SKM-1 treated with dmso at 0.1 percent for 144 hours (cell line): ENCODE measurements at regions not wholly inside any gene's neighbourhood (a gene's known extent, or its start where the extent isn't known, plus 50 kb on each side); places are given as distances from the start of the nearest gene placed in this dataset.
"Not testable (repeated sequence)": the region's sequence is repeated elsewhere in the genome, so short reads cannot be mapped to it uniquely, and the experiment has no call there.

ENCODE experiments used
- DNase-seq: peaks from one replicate; lab custom pipeline; 2025; ENCODE audit not compliant: unreplicated experiment; lab: John Stamatoyannopoulos, UW

DNA sequence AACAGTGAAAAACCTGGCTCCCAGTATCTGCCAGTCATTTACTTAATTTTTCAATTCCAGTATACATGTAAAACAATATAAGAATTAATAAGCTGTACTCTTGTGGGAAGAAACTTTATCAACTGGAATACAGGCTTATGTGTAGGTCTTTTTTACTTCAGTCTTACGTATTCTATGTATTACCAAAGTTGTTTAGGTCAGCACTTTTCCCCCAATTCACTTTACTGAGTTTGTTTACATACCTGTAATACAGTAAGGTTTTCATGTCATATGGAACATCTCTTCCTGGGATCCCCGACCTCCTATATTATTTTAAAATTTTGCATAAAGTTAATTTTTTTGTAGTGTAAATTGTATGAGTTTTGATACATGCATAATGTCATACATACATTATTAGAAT lies 181.8 kb upstream of the OLFM3 start:
- no peak for DNase-seq

DNA sequence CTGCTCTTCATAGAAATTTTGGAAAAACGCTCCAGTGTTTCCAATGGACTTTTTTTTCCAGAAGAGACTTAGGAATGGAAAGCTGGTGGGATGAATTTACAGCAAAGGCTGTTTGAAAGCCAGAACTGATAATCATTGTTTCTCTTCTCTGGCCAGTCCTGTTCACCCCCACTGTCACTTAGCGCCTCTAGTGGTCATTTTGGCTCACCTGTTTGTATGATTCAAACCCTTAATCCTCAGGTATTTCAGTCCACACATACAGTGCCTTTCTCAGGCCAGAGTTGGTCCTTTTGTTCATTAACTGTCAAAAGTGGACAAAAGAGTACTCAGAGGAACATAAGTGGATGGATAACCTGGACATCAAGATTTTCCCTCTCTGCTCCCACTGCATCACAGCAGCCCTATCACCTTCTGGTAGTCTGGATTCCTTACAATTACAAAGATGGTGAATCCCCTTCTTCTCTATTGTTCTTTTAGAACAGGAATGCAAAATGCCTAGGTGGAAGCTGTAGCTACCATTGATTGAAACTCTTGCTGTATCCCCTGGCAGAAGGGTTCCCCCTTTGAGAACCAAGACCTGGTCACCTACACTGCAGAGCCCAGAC lies 177.6 kb upstream of the OLFM3 start:
- DNase-seq, result no peak

DNA sequence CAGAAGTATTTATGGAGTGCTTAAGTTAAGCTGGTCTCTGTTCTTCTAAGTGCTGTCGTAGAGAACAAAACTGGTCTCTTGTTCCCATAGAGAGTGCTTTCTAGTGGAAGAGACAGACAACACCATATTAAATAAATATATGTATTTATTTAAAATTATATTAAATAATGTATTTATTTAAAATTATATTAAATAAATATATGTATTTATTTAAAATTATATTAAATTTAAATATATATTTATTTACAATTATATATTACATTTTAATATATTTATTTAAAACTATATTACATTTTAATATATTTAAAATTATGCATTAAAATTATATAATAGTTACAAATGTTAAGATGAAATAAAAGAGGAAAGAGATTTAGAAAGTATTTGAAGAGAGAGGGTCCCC lies 175.5 kb upstream of the OLFM3 start:
- no peak for DNase-seq

DNA sequence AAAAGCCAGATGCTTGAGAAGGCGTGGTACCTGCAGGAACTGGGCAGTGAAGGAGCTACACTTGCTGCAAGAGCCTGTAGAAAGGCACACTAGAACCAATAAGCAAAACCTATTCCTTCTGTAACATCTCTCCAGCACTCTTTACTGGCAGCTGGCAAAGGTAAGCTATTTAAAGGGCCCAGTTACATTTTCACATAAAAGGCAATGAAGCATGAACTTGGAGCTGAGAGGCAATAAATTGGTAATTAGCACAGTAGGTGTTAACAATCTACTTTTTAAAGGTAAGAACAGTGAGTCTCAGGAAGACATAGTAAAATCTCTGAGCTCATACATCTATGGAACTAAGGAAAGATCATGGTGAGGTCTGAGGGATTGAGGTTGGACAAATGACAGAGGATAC lies 167.1 kb upstream of the OLFM3 start:
- no peak for DNase-seq

DNA sequence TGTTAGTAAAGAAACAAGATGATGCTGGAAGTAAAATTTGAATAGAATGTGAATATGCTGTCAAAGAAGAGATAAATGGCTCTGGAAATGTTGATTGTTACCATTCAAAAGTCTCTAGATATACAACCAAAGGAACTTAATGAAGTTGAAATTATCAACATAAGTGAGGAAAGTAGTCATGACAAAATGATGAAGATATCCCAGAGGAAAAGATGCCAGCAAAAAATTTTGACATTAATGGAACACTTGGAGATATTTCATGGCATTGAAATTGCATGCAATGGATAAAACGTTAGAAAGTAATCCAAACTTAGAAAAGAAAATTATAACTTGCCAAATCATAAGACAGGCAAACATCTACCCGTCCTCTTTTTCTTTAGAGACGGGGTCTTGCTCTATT lies 154.5 kb upstream of the OLFM3 start:
- DNase-seq, result no peak

DNA sequence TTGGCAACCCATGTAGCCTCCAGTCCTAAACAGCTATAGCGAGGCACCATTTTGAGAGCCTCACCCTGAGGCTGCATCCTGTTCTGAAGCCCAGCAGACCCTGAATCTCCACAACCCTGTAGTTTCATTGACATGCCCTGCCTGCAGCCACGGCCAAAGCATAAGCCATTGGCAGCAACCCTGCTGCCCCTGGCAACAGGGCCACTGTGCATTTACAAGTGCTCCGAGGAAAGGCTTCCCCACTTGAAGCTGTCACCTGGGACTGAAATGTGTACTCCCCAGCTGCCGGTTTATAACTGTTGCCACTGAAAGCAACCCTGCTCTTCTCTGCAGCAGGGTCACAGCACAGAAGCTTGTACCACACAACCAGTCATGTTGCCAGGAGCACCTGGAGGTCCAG lies 124.2 kb upstream of the OLFM3 start:
- DNase-seq, result no peak

DNA sequence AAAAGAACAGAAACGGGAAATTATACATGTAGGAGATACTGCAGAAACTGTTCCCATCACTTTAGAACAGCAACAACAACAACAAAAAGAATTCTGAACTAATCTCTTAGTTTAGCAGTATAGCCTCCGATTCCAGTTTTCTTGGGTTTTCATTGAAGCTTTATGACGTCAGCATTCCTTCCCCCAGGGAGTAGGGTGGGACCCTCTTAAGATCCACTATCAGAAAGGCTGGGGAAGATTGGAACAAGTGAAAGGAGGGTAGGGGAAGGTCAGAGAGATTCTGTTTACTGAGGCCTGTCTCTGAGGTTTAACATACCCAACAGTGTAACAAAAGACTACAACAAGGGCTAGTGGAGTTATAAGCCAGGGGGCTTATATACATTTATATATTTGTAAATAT lies 121.4 kb upstream of the OLFM3 start:
- DNase-seq, result no peak

DNA sequence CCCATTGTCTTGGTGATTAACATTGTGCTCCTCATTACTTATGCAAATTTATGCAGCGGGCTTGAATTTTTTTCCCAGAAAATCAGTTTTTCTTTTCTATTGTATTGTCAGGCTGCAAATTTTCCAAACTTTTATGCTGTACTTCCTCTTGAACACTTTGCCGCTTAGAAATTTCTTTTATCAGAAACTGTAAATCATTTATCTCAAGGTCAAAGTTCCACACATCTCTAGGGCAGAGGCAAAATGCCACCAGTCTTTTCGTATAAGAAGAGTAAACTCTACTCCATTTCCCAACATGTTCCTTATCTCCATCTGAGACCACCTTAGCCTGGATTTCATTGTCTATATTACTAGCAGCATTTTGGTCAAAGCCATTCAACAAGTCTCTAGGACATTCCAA lies 113.9 kb upstream of the OLFM3 start:
- DNase-seq, result no peak

DNA sequence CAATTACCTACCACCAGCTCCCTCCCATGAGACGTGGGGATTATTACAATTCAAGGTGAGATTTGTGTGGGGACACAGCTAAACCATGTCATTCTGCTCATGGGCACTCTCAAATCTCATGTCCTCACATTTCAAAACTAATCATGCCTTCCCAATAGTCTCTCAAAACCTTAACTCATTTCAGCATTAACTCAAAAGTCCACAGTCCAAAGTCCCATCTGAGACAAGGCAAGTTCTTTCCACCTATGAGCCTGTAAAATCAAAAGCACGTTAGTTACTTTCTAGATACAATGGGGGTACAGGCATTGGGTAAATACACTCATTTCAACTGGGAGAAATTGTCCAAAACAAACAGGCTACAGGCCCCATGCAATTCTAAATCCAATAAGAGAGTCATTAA lies 112.8 kb upstream of the OLFM3 start:
- DNase-seq, result not testable (repeated sequence)

DNA sequence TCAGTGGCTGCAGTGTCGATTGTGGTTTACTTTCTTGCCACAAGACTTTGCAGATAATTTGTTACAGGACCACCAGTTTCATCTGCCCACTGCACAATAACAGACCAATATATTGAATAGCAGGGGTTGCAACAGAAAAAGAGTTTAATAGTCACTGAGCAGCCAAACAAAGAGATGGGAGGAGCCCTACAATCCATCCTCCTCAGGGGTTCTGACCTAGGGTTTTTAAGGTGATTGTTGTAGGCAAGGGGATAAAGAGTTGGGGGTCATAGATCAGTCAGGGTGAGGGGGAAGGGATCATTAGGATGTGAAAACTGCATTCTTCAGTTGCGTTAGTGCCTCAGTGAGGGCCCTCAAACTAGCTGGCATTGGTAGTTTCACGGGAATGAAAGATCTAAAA lies 110.7 kb upstream of the OLFM3 start:
- no peak for DNase-seq

DNA sequence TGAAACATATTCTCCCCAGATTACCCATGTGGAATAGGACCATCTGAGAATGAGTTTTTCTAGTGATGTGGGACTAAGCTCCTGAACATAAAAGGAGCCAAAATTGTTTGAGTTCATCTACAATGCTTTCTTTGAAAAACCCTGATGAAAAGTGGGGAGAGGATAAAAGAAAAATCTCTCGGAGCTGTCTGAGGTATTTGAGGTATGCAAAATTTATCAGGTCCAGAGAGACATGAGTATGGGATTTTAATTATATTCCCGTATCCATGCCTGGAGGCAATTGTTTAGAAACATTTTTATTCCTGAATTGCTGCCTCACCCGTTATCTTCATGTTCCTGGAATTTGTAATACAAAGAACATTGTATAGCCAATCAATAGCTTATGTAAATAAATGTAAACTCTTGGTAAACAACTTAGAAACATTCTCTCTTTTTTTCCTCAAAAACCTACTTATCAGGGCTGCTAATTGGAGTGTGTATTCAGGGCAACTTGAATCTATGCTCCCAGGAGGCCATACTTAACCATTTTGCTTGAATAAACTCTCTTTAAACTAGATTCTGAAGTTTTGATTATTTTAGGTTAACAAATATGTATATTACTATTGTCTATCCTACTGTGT lies 109.3 kb upstream of the OLFM3 start:
- no peak for DNase-seq

DNA sequence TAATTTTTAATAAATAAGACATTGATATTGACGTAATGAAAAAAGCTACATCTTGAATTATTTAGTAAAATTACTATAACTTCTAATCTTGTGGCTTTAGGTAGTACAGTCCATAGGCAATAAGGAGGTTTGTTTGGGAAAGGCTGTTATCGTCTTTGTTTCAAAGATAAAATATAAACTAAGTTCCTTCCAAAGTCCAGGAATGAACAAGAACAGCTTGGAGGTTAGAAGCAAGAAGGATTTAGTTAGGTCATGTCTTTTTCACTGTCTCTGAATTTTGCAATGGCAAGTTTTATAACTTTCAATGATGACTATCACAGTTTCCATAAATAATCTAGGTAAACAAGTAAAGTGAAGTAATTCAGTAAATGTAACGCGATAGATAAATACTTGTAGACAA lies 106.9 kb upstream of the OLFM3 start:
- no peak for DNase-seq

DNA sequence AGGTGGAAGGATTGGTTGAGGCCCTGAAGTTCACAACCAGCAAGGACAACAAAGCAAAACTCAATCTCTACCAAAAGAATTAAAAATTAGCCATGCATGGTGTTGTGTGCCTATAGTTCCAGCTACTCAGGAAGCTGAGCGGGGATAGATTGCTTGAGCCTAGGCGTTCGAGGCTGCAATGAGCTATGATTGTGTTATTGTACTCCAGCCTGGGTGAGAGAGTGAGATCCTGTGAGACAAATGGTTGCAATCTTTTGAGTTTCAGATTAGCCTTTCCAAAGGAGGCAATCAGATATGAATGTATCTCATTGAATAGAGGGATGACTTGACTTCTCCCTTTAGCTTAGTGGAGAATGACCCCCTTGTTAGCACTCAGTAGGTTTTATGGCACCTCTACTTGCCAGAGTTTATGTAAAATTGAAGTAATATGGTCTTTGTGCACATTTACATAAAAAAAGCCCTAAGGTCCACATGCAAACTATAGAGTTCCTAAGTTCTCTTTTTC lies 105.6 kb upstream of the OLFM3 start:
- DNase-seq, result no peak

DNA sequence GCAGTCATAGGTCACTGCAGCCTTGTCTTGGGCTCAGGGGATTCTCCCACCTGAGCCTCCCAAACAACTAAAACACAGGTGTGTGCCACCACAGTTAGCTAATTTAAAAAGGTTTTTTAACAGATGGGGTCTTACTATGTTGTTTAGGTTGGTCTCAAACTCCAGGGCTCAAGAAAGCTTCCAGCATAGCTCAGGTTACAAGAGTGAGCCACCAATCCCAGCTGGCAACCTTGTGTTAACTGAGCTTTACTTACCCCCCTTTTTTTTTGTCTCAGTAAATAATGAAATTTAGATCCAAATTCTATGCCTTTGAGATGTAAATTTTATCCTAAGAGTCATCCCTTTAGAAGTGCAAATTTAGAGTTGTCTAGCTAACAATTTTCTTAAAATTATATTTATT lies 103.9 kb upstream of the OLFM3 start:
- DNase-seq, result no peak

DNA sequence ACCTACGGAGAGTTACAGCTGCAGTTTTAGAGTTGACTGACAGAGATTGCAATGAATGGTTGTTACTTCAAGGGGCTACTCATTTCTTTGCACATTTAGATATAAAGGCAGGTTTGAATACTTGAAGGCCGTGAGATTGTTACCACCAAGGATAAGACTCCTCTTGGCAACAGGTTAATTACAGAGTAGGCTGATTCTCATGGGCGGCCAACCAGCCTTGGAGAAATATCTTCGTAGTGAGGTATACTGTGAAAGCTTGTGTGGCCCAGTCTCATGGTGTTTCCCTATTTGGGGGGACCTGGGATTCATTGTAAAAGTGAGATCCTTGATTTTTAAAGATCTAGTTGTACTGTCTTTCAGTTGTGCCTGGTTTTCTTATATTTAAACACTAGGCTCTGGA lies 103.2 kb upstream of the OLFM3 start:
- no peak for DNase-seq

DNA sequence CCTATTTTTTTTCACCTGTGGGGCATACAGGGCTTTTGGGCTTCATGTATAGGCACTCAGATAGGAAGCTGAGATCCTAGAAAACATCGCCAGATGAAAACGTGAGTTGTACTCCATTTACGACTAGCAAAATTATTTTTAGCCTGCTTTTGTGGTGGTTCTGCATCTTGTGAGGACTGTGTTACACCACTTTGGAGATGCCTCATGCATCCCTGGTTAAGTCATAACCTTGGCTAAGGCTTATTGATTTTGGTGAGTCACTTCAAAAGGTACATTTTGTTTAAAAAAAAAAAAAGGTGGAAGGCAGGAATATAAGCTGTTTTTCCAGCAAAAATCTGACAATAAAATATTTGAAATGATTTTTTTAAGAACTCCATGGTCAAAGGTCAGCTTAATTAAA lies 101.8 kb upstream of the OLFM3 start:
- peak; percentile 67 for DNase-seq

DNA sequence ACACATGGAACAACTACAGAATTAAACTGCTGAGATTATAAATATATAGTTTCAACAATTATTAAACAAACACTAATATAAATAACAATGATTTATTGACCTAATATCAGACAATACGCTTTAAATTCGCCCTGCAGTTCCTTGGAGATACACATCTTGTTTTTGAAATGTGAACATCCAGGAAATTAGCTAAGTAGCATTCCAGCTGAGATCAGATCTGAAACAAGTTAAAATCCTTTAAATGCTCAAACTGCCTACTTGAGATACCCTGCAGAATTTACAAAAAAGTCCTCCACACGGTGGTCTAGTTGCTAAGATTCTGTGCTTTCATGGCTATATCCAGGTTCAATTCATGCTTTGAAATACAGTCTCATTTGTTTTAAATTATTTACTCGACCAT lies 101.4 kb upstream of the OLFM3 start:
- DNase-seq, result no peak

DNA sequence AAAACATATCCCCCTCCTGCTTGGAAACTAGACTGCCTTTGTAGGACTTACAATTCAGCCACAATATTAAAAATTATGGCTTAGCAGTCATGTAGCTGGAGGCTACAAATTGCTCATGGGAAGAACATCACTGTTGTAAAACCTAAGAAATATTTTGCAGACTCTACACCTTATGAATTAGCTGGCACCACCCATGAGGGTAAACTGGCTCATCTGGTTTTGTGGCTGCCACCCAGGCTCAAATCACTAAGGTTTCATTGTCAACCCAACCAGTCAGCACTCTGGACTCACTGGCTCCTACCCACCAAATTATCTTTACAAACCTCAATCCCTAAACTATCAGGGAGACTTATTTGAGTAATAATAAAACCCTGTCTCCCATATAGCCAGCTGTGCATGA lies 100.7 kb upstream of the OLFM3 start:
- DNase-seq, result no peak

DNA sequence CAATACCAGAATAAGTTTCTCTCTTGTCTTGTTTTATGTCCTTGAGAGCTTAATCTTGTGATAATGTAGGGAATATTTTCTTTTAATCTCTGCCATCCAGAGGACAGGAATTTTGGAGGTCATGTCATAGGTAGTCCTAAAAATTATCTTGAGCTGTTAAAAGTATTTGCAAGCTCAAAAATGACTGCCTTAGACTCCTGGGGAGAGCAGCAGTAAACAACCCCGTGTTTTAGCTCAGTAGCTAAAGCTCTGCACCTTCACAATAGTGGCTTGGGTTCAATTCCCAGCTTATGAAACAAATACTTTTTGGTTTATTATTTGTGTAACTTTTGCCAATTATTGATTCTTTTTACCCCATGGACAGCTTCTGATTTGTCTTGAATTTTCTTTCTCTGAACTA lies 99.4 kb upstream of the OLFM3 start:
- no peak for DNase-seq

DNA sequence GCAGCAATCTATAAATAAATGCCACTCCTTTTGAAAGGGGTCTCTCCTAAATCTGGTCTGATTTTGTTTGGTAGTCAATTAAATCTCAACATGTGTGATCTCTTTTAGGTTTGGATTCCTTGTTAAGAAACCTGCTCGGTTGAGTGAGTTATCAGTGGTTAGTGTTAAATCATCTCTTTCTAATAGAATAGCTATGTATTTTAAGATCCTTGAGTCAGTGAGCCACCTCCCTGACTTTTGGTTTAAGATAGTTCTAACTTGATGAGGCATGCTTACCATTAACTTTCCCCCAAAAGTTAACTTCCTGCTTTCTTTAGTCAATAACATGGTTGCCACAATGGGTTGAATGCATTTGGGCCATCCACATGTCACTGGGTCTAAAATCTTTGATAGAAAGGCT lies 93.1 kb upstream of the OLFM3 start:
- no peak for DNase-seq

DNA sequence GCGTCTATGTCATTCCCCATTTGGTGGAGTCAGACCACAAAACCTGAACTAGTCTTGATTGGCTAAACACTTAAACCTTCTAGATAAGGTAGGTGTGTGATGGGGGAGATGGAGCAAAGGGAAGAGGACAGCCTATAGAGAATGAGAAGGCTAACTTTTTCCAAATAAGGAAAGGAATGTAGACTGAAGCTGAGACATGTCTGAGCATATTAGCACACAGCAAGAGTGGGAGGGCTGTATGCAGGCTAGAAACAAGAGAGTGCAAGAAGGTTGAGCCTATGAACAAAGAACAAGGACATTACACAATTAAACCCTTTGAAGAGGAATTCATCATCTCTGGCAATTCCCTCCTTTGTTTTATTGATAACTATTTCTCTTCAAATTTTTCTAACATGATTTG lies 89.2 kb upstream of the OLFM3 start:
- DNase-seq, result no peak

DNA sequence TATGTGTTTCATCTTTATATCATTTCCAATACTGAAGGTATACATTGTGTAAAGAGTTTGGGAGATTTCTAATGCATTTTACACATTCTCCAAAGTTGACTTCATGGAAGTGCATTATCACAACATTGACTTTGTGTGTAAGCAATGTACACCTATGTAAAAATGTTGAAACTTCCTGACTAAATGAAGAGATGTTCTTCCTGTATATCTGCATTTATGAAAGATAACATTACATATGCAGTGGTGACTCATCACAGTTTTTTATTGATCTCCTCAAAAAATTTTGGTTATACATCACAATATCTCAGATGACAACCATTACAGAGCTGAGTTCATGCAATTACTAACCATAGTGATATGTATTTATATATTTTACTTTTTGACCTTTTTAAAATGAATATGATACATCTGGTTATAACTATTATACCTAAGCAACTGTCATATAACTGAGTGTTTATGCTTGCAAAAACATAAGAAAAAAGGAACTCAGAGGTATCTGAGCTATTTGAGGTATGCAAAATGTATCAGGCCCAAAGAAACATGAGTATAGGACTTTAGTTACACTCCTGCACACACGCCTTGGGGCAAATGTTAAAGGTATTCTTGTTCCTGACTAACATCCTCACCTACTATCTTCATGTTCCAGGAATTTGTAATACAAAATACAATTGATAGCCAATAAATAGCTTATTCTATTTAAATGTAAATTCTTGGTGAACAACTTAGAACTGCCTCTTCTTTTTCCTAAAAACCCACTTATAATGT lies 88.2 kb upstream of the OLFM3 start:
- no peak for DNase-seq

DNA sequence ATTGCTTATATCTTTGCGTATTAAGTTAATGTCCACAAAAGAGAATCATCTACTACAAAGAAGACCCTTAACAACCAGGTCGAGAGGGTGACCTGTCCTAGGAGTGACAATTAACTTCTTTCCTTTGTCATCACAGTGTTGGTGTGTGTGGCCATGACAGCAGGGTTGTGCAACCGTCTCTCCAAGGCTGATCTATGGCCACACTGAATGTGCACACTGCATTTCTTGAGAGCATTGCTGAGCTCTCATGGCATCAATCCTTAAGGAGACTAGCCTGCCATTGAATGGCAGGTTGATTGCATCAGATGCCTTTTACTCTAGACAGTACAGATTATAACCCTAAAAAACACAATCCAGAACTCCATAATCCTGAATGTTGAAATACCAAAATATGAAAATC lies 86.5 kb upstream of the OLFM3 start:
- DNase-seq, result no peak
